Activated naive CD4-positive, alpha-beta T cell treated with anti-CD3 and anti-CD28 coated beads, Interleukin-2, amount 50 U/mL, for 16 hours (primary cell): ENCODE measurements at regions not wholly inside any gene's neighbourhood (a gene's known extent, or its start where the extent isn't known, plus 50 kb on each side); places are given as distances from the start of the nearest gene placed in this dataset.
"Not testable (repeated sequence)": the region's sequence is repeated elsewhere in the genome, so short reads cannot be mapped to it uniquely, and the experiment has no call there.

ENCODE experiments used
- DNase-seq: peaks from one replicate; pipeline ENCODE4 v3.0.0-alpha.2; 2020

DNA sequence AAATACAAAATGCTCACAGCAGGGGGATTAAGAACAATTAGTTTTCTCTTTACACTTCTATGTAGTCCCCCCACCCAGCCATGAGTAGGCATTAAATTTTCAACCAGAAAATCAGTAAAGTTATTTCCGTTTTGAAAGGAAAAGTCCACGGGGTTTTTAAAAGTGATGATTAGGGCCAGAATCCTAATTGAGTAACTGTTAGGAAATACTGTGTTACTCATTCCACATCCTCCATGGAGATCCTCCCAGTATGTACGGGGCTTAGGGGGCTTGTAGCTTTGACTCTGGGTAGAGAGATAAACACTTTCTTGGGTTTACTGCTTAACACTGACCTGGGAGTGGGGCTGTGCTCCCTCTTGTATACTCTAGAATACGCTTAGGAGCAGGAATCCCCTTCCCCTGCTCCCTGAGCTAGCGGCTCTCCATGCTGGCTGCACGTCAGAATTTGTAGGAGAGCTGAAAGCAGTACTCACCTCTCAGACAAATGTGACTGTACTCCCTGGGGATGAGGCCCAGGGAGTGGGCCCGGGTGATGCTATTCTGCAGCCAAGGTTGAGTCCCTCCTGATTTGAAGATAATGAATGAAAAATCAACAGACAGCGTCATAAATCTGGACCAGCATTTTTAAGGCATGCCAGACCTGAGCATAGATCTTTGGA is 100.5 kb downstream of the SLC4A3 start:
- no peak for DNase-seq

DNA sequence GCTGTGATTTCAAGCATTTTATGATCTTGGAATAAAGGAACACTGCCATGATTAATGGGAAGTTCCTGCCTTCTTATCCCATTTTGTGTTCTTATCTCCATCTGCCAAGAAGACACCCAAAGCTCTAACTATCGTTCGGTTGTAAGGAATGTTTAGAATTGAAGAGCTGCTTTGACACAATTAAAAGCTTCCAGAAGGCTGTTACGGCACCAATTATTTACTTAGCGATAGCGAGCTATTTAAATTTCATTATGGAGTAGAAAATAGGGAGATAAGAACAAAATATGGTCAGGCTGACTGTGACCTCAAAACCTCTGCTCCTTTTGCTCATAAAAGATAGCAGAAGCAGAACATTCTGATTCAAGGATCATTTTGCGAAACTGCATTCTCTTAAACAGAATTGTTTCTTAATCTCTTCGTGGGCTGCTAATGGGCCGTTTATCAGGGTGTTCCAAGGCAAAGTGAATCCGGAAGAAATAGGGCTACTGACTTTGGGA is 101.6 kb downstream of the SLC4A3 start:
- DNase-seq: no peak

DNA sequence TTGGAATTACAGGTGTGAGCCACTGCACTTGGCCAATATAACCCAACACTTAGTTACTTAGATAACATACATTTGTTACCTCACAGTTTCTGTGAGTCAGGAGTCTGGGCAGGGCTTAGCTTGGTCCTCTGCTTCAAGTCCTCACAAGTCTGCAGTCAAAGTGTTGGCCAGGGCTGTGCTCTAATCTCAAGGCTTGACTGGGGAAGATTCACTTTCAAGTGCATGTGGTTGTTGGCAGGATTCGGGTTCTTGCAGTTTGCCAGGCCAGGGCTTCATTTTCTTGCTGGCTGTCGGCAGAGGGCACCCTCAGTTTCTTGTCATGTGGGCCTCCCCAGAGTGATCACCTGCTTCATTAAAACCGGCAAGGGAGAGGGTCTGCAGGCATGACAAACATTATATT is 103.7 kb downstream of the SLC4A3 start:
- no peak for DNase-seq

DNA sequence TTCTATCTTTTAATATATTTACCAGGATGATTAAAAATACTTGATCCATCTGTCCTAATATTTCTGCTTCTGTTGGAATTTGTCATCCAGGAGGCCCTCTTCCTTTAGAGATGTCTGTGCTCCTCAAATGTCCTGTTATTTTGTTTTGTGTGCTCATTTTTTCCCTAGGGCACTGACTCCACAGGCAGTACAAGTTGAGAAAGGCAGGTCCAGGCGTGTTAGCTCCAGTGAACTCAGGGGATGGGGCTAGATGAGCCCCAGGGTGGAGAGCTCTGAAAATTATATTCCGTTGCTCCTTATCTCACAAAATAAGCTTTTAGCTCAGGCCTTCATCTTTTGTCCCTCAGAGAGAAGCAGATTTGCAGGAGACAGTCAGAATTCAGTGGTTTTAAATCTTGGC is 105.7 kb downstream of the SLC4A3 start:
- no peak for DNase-seq

DNA sequence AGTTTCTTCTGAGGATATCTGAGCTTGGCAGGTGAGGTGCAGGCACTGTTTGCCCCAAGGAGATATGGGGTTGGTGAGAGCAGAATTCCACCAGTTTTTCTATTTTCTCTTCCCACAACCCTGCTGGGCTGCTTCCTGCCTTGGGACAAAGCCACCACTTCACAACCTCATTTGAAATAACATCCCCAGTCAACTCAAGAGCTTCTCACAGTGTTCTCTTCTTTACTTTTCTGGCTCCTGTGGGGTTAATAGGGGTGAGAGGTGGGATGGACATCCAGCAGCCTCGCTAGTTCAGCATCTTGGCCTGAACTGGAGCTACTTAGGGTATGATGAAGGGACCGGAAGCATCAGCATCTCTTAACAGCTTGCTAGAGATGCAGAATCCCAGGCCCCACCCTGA is 106.3 kb downstream of the SLC4A3 start:
- DNase-seq: no peak

GRCh38 chr2:219736209-219736608 is 108.8 kb downstream of the SLC4A3 start:
- DNase-seq: no peak

- no peak for DNase-seq
Measured at GRCh38 chr2:219737270-219737691, 109.9 kb downstream of the SLC4A3 start.

DNA sequence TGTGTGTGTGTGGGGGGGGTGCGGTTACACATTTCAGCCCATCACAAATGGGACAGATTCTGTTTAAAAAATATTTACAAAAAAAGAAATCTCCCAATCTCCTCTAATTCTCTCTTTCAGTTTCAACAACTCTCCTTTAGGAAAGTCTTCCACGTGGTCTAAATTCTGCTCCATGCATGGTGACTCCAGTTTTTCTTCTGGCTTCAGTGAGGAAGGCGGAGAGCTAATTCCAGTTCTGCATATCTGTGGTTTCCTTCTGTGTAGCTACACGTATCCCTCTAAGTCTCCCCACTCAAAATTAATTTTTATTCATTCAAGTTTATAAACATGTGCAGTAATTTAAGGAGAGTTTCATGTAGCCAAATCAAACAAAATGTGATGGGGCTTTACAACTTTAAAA is 111.6 kb downstream of the SLC4A3 start:
- DNase-seq: no peak

GRCh38 chr2:219739866-219740440 is 112.5 kb downstream of the SLC4A3 start:
- DNase-seq: no peak

DNA sequence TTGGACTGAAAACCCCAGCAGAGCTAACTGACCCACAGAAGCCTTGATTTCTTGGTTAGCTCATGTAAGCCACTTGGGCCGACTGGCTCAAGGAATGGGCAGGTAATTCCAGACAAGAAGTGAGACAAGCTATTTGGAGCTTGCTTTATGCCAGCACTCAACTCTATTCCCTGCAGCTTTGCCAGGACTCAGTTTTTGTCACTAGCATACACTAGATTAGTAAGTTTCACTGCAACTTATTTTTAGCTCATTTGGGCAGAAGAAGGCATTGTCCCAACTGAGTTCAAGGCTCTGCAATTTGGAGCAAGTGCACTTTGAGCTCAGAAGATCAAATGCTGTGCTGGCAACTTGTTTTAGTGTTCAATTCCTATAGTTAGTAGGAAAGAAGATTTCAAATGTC is 116.1 kb downstream of the SLC4A3 start:
- DNase-seq: no peak

DNA sequence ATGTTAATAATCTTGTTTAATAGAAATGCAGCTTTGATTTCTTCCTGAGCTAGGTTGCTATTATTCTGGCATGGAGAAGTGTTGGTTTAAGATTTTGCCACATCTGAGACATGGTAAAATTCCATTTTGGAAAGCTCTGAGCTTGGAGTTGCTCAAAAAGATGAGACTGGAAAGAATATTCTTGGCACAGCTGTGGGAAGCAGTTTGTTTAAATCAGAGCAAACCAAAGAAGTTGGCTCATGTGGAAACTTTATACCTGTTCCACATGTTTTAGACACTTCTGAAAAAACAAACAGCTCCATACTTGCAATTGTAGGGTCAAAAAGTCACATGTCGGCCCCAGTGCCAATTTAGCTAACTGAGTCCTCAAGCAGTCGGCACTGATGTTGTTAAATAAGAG is 116.6 kb downstream of the SLC4A3 start:
- no peak for DNase-seq

DNA sequence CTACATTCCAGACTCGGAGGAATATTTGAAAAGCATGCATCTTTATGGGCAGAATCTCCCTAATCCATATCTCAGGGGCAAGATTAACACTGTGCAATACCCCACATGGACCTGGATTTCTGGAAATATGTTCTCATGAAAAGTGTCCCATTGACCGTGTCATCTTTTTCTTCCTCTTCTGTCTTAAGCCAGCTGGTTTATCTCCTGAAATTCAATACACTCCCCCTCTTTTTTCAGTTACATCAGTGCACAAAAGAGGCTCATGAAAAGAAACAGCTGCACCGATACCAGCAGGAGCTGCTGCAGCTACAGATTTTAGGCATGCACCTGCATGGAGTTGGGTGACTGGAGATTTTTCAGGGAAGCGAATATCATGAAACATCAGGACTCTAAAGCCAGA is 117.2 kb downstream of the SLC4A3 start:
- DNase-seq: no peak

GRCh38 chr2:219747637-219748036 is 120.2 kb downstream of the SLC4A3 start:
- no peak for DNase-seq

DNA sequence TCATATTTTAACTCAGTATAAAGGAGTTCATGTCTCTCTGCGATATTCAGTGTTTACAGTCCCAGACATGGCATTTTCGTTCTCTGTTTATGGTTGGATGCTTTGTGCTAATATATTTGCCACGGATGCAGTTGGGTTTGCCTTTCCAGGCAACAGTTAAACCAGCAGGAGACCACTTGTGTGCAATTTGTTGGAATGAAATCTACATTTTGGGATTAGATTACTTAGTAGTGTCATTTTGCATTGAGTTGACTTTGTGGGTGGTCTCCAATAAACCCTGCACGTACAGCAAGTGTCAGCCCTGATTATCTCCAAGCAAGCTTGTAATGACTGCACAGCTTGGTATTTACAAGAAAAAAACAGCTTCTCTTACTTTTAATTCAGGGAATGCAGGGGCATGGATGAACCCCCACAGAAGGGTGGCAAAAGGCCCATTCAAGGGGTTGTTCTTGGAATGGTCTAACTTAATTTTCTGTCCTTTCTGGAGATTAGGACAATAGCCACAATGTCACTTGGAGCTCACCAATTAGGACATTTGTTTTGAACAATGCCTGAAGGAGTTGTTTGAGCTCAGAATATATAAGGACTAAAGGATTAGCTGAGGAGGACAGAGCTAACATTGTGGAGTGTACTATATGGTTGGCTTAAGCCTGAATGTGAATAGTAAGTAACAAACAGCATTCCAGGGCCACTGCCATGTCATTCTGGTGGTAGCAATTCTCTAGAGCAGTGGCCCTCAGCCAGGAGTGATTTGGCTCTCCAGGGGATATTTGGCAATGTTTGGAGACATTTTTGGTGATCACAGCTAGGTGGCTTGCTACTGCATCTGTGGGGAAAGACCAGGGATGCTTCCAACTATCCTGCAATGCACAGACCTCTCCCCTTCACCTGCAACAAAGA is 121.5 kb downstream of the SLC4A3 start:
- no peak for DNase-seq

GRCh38 chr2:219751121-219751520 is 123.7 kb downstream of the SLC4A3 start:
- DNase-seq: not testable (repeated sequence)

- DNase-seq: no peak
Measured at GRCh38 chr2:219752726-219753125, 125.3 kb downstream of the SLC4A3 start.

- DNase-seq: no peak
Measured at GRCh38 chr2:219758907-219759680, 131.7 kb downstream of the SLC4A3 start.

DNA sequence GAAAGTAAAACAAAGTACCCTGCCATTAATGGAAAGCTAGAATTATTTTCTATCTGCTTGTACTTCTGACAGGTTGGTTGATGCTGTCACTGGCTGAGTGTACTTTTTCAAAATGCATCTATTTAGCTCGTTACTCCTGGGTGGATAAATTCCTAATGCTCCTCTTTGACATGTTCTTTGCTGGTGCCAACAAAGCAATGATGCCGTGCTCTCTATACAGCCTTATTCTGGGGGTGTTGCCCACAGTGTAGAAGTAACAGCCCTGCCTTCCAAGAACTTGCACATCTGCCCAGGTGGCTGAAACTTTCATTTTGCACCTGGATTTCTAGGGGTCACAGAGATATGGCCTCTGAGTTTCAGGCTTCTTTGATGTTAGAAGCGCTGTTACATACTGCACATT is 132.4 kb downstream of the SLC4A3 start:
- no peak for DNase-seq

DNA sequence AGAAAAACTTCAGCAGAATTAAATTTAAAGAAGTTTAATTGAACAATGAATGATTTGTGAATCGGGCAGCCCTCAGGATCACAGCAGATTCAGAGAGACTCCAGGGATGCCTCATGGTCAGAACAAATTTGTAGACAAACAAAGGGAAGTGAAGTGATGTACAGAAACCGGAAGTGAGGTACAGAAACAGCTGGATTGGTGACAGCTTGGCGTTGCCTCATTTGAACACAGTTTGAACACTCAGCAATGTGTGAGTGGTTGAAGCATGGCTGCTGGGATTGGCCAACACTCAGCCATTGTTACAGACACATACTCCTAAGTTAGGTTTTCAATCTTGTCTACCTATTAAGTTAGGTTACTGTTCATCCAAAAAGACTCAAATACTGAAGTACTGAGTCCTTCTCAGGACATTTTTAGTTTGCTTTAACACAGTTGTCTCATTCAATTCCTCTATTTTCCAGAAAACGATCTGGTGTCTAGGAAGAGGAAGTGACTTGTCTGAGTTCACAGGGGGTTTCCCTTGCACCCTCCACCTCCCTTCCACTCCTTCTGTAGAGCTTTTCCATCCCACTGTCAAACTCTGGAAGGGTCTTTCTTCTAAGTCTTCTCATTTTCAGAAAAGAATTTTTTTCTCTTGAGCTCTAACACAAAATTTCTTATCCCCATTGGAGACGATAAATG is 137.9 kb downstream of the SLC4A3 start:
- DNase-seq: no peak

- no peak for DNase-seq
Measured at GRCh38 chr2:219766658-219767057, 139.2 kb downstream of the SLC4A3 start.

DNA sequence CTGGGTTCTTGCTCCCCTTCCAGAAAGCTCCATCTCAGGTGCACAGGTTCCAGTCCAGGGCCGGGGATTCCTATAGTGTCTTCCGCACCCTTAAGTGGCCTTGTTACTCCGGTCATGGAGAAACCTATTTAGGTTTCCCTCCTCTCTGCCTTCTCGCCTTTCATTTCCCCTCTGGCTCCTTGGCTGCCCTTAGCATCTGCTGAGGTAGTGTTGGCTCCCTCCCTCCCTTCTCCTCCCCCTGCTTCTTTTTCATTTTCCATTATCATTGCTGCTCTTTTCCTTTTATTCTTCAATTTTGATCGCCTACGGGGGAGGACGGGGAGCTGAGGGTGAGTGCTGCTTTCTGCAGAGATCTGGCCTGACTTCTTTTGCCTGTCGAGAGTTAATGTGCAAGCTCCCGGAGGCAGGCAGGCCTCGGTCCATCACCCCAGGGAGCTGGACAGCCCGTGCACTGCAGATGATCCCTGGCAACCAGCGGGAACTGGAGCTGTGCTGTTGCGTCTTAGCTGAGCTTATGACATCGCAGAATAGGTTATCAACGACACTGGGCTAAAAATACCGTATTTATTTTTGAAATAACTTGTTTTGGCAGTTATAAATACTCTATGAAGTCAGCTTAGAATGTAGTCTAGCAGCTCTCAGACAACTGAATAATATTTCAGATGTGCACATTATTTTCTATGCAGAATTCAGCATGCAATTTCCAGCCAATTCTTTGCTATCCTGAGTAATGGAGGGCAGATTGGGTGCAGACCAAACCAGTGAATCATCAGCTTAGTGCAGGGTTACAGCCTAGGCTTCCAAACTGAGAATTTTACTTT is 141.9 kb downstream of the SLC4A3 start:
- no peak for DNase-seq
